Endodermal cell (in vitro differentiated cells): ENCODE measurements at regions not wholly inside any gene's neighbourhood (a gene's known extent, or its start where the extent isn't known, plus 50 kb on each side); places are given as distances from the start of the nearest gene placed in this dataset.

Experiments used
- DNase-seq: peaks from one replicate; pipeline ENCODE4 v3.0.0-alpha.2; 2017
- H3K27ac ChIP-seq: 2 replicates; pipeline ENCODE4 v1.5.1; 2013; ENCODE audit warnings: mild to moderate bottlenecking, low read depth, low read length, moderate library complexity
- H3K27me3 ChIP-seq: 2 replicates; pipeline ENCODE4 v1.6.1; 2013; ENCODE audit warnings: mild to moderate bottlenecking, low read length, moderate library complexity; ENCODE audit not compliant: insufficient read depth, control insufficient read depth, poor library complexity, severe bottlenecking
- H3K36me3 ChIP-seq: 2 replicates; pipeline ENCODE4 v1.7.0; 2013; ENCODE audit warnings: mild to moderate bottlenecking, low read length, moderate library complexity; ENCODE audit not compliant: control insufficient read depth, insufficient read depth
- H3K4me1 ChIP-seq: one replicate; pipeline ENCODE4 v1.7.0; 2013; ENCODE audit warnings: low read length; ENCODE audit not compliant: control insufficient read depth, insufficient read depth
- H3K4me3 ChIP-seq: 2 replicates; pipeline ENCODE4 v1.5.1; 2013; ENCODE audit warnings: mild to moderate bottlenecking, low read length, moderate library complexity
- H3K9ac ChIP-seq: 2 replicates; pipeline ENCODE4 v1.6.1; 2013; ENCODE audit warnings: mild to moderate bottlenecking, low read length, moderate library complexity; ENCODE audit not compliant: poor library complexity, severe bottlenecking; ENCODE audit errors: extremely low read depth
- H3K9me3 ChIP-seq: 2 replicates; pipeline ENCODE4 v1.6.1; 2013; ENCODE audit warnings: mild to moderate bottlenecking, low read length, moderate library complexity; ENCODE audit not compliant: control insufficient read depth
- H3K27ac Mint-ChIP-seq: 2 replicates; pipeline ENCODE4 v1.8.0; 2020; ENCODE audit warnings: mixed read lengths
- H3K27me3 Mint-ChIP-seq: 2 replicates; pipeline ENCODE4 v1.8.0; 2021; ENCODE audit warnings: mild to moderate bottlenecking, mixed read lengths; ENCODE audit not compliant: insufficient read depth
- H3K36me3 Mint-ChIP-seq: 2 replicates; pipeline ENCODE4 v1.8.0; 2020; ENCODE audit warnings: low read depth, mixed read lengths
- H3K4me1 Mint-ChIP-seq: 2 replicates; pipeline ENCODE4 v1.8.0; 2020; ENCODE audit warnings: mixed read lengths
- H3K4me3 Mint-ChIP-seq: 2 replicates; pipeline ENCODE4 v1.8.0; 2020; ENCODE audit warnings: mild to moderate bottlenecking, moderate library complexity, mixed read lengths
- H3K9me3 Mint-ChIP-seq: 2 replicates; pipeline ENCODE4 v1.8.0; 2020; ENCODE audit warnings: mild to moderate bottlenecking, mixed read lengths
- WGBS, 2 experiments: methylation state at CpG; one replicate each; pipeline versions ENCODE4 v1.1.5 to v1.1.7; 2013; ENCODE audit warnings: missing lambda C conversion rate in 2 of 2, mixed read lengths in 1 of 2; ENCODE audit not compliant: insufficient coverage in 1 of 2, insufficient read length in 1 of 2; 5-methylcytosine and 5-hydroxymethylcytosine counted together
- TF ChIP-seq, protein P1 (sequence below): fragments of 200-600 bp; sonication (generic); conservative IDR thresholded peaks from 2 replicates; pipeline ENCODE4 v1.5.0; 2021; ENCODE audit warnings: antibody characterized with exemption, mild to moderate bottlenecking

DNA sequence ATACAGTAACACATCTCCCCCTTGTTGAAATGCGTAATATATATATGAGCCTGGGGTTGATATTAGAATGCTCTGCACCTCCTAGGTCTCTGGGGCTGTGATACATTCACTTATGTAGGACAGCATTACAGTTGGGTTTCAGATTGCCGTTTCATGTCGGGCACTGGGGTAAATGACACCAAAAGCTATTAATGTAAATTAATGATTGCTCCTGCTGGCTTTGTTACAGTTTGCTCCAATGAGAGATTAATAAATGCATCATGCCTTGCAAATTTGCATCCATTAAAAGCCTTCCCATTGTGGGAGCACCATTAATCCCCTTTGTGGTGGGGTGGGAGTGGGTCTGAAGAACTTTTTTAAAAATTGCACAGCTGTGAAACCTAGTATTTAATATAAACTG lies 584.4 kb upstream of the EEF2KMT start:
- H3K4me1 Mint-ChIP-seq = no peaks in the 10 kb centered on the region
- no peak overlapping the region for H3K4me3 ChIP-seq
- H3K9me3 ChIP-seq = no peaks in the 10 kb centered on the region
- H3K27me3 ChIP-seq = peaks cover 20% of the 10 kb centered on the region
- H3K27me3 Mint-ChIP-seq = peaks cover 20% of the 10 kb centered on the region
- H3K4me1 ChIP-seq = no peaks in the 10 kb centered on the region
- WGBS, 2 experiments = 98 to 100% methylated on average over 1 to 3 of the region's 3 CpGs
- TF ChIP-seq, protein P1, sequence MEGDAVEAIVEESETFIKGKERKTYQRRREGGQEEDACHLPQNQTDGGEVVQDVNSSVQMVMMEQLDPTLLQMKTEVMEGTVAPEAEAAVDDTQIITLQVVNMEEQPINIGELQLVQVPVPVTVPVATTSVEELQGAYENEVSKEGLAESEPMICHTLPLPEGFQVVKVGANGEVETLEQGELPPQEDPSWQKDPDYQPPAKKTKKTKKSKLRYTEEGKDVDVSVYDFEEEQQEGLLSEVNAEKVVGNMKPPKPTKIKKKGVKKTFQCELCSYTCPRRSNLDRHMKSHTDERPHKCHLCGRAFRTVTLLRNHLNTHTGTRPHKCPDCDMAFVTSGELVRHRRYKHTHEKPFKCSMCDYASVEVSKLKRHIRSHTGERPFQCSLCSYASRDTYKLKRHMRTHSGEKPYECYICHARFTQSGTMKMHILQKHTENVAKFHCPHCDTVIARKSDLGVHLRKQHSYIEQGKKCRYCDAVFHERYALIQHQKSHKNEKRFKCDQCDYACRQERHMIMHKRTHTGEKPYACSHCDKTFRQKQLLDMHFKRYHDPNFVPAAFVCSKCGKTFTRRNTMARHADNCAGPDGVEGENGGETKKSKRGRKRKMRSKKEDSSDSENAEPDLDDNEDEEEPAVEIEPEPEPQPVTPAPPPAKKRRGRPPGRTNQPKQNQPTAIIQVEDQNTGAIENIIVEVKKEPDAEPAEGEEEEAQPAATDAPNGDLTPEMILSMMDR = no peak
- H3K36me3 Mint-ChIP-seq = no peaks in the 10 kb centered on the region
- no peak for DNase-seq
- H3K9me3 Mint-ChIP-seq = no peaks in the 10 kb centered on the region
- H3K36me3 ChIP-seq = no peaks in the 10 kb centered on the region
- no peak overlapping the region for H3K27ac Mint-ChIP-seq
- H3K27ac ChIP-seq = no peak overlapping the region
- H3K9ac ChIP-seq = no peak overlapping the region
- no peak overlapping the region for H3K4me3 Mint-ChIP-seq

DNA sequence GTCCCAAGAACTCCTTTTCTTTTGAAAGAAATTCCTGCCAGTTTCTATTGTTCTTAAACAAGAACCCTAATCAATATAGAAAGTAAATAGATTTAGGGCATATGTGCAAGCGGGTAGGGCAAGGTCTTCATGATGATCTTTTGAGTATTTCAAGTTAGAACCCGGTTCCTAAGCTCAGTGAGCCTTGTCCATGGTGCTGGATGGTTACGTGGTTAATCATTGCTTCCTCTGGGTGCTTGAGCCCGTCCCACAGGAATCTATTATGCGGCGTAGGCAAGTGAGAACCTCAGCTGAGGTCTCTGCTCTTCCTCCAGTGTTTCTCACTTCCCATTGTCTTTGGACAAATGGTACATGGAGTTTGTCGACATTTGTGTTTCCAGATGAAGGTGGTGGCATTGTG lies 580.8 kb upstream of the EEF2KMT start:
- TF ChIP-seq, protein P1 = no peak
- Histone ChIP-seq H3K9me3 (no peaks in the 10 kb centered on the region), H3K27me3 (peaks cover 20% of the 10 kb centered on the region), H3K36me3 (no peaks in the 10 kb centered on the region), H3K4me3 (no peak overlapping the region), H3K4me1 (no peaks in the 10 kb centered on the region), H3K27ac (no peak overlapping the region), H3K9ac (no peak overlapping the region)
- Mint-ChIP-seq H3K9me3 (no peaks in the 10 kb centered on the region), H3K4me3 (no peak overlapping the region), H3K27me3 (peaks cover 20% of the 10 kb centered on the region), H3K4me1 (no peaks in the 10 kb centered on the region), H3K27ac (no peak overlapping the region), H3K36me3 (no peaks in the 10 kb centered on the region)
- 17 to 37% methylated on average over 2 to 7 of the region's 7 CpGs for WGBS, 2 experiments
- peak; percentile 88 for DNase-seq

DNA sequence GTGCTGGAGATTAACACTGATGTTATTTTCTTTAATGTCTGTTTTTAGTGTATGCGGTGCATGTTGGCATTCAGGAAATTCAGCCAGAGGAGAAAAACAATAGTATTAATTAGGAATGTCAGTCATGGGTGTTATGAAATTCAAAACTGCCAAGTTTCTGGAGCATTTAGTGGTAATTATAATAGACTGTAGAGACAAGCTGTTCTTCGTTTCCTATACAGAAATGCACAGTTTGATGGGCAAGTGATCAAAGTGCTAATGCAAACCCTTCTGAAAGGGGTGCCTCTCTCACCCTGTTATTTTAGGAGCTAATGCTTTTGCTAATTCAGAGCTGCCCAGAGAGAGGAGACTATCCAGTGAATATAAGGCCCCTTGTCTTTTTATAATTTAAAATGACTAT lies 573.8 kb upstream of the EEF2KMT start:
- Histone ChIP-seq H3K9ac (no peak overlapping the region), H3K9me3 (no peaks in the 10 kb centered on the region), H3K27ac (no peak overlapping the region), H3K36me3 (no peaks in the 10 kb centered on the region), H3K27me3 (no peaks in the 10 kb centered on the region), H3K4me3 (no peak overlapping the region), H3K4me1 (peaks cover under 1% of the 10 kb centered on the region)
- TF ChIP-seq, protein P1 = no peak
- 94 to 100% methylated on average over 2 of the region's 2 CpGs for WGBS, 2 experiments
- Mint-ChIP-seq H3K36me3 (no peaks in the 10 kb centered on the region), H3K4me1 (peaks cover 17% of the 10 kb centered on the region), H3K27ac (no peak overlapping the region), H3K4me3 (no peak overlapping the region), H3K9me3 (no peaks in the 10 kb centered on the region), H3K27me3 (no peaks in the 10 kb centered on the region)
- no peak for DNase-seq
